Glutamatergic neuron (in vitro differentiated cells): ENCODE measurements at regions not wholly inside any gene's neighbourhood (a gene's known extent, or its start where the extent isn't known, plus 50 kb on each side); places are given as distances from the start of the nearest gene placed in this dataset.

Source experiments
- DNase-seq: peaks from one replicate; pipeline ENCODE4 v3.0.0; 2022
- H3K27ac Mint-ChIP-seq: one replicate; pipeline ENCODE4 v1.8.0; 2020; ENCODE audit warnings: mild to moderate bottlenecking, mixed read lengths, inconsistent platforms; ENCODE audit not compliant: unreplicated experiment
- H3K27me3 Mint-ChIP-seq: one replicate; pipeline ENCODE4 v1.8.0; 2020; ENCODE audit warnings: mild to moderate bottlenecking, moderate library complexity, mixed read lengths, inconsistent platforms; ENCODE audit not compliant: unreplicated experiment
- H3K36me3 Mint-ChIP-seq: one replicate; pipeline ENCODE4 v1.8.0; 2020; ENCODE audit warnings: mild to moderate bottlenecking, mixed read lengths, inconsistent platforms; ENCODE audit not compliant: unreplicated experiment
- H3K4me1 Mint-ChIP-seq: one replicate; pipeline ENCODE4 v1.8.0; 2020; ENCODE audit warnings: mild to moderate bottlenecking, low read depth, mixed read lengths, inconsistent platforms; ENCODE audit not compliant: unreplicated experiment
- H3K4me3 Mint-ChIP-seq: one replicate; pipeline ENCODE4 v1.8.0; 2020; ENCODE audit warnings: mild to moderate bottlenecking, mixed read lengths, inconsistent platforms; ENCODE audit not compliant: unreplicated experiment
- H3K9me3 Mint-ChIP-seq: one replicate; pipeline ENCODE4 v1.8.0; 2020; ENCODE audit warnings: mild to moderate bottlenecking, moderate library complexity, mixed read lengths, inconsistent platforms; ENCODE audit not compliant: unreplicated experiment
- TF ChIP-seq, protein P1 (sequence below): fragments of 200-600 bp; sonication (generic); IDR thresholded peaks from one replicate; pipeline ENCODE4 v1.5.0; 2021; ENCODE audit not compliant: partially characterized antibody, unreplicated experiment

DNA sequence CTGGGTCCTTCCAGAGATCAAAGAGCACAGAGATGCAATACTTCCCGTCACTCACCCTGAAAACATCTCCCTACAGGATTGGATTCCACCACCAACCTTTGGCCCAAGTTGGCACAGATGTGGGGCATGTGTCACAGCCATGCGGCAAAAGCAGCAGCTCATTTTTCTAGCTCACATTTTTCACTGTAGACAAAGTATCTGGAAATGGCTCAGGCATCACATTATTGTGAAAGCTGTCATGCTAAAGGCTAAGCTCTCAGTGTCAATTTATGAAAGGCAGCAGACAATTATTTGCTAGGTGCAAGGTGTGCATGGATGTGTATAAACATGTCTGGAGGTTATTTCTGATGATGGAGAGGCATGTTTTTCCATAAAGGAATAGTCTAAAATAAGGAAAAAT is 213.3 kb upstream of the PRNP start:
- Mint-ChIP-seq H3K27me3 (peaks cover 2% of the 10 kb centered on the region), H3K4me1 (no peaks in the 10 kb centered on the region), H3K27ac (no peak overlapping the region), H3K36me3 (no peaks in the 10 kb centered on the region), H3K9me3 (no peaks in the 10 kb centered on the region), H3K4me3 (no peak overlapping the region)
- DNase-seq: no peak
- TF ChIP-seq, protein P1, sequence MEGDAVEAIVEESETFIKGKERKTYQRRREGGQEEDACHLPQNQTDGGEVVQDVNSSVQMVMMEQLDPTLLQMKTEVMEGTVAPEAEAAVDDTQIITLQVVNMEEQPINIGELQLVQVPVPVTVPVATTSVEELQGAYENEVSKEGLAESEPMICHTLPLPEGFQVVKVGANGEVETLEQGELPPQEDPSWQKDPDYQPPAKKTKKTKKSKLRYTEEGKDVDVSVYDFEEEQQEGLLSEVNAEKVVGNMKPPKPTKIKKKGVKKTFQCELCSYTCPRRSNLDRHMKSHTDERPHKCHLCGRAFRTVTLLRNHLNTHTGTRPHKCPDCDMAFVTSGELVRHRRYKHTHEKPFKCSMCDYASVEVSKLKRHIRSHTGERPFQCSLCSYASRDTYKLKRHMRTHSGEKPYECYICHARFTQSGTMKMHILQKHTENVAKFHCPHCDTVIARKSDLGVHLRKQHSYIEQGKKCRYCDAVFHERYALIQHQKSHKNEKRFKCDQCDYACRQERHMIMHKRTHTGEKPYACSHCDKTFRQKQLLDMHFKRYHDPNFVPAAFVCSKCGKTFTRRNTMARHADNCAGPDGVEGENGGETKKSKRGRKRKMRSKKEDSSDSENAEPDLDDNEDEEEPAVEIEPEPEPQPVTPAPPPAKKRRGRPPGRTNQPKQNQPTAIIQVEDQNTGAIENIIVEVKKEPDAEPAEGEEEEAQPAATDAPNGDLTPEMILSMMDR: no peak

DNA sequence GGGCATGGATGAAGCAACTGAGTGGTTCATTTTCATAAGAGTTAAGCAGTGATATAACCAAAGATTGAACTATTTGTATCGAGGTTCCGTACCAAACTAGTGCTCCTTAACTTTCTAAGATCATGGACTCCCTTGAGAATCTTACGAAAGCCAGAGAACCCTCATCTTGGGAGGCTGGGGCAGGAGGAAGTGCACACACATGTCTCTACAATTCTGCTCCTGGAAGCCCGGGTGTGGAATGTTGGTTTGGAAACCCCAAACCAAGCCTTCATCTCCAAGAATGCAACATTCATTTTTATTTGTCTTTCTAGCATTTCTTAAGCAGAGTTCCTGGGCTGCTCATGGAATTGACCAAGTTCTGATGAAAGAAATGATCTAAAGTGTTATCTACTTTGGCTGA is 215.0 kb upstream of the PRNP start:
- Mint-ChIP-seq H3K27ac (no peak overlapping the region), H3K36me3 (no peaks in the 10 kb centered on the region), H3K4me1 (no peaks in the 10 kb centered on the region), H3K27me3 (peaks cover 2% of the 10 kb centered on the region), H3K9me3 (no peaks in the 10 kb centered on the region), H3K4me3 (no peak overlapping the region)
- DNase-seq: no peak
- TF ChIP-seq, protein P1: no peak

DNA sequence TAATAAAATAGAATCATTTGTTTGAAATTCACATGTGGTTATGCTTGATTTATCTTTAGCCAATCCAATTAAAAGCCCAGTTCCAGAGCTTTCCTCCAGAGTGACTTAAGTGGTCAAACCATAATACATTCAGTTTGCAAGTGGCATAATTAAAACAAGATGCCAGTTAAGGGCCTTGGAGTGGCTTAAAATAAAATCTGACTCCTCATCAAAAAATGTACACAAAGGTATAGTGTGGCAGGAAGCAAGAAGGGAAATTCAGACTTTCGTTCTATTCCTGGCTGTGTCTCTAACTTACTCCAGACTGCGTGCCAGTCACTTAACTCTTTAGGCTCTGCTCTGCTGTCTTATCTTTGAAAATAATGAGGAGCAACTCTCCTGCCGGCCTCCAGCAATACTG is 215.9 kb upstream of the PRNP start:
- no peaks in the 10 kb centered on the region for H3K36me3 Mint-ChIP-seq

DNA sequence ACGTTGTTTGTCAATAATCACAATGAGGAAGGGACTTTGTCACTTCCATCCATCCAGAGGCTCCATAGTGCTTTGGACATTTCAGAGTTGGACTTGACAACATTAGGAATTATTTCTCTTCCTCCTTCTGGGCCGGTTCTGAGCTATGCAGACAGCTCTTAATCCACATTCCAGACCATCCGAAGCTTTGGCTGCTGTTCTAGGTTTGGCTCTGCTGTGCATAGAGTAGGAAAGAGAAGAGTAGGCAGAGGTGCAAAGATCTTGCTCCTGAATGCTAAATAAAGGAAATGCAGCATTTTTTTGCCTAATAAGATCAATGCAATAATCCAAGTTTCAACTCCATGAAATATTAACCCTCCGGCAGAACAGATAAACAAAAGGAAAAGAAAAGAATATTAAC is 216.3 kb upstream of the PRNP start:
- Mint-ChIP-seq H3K4me3 (no peak overlapping the region), H3K36me3 (no peaks in the 10 kb centered on the region), H3K27me3 (peaks cover 2% of the 10 kb centered on the region), H3K9me3 (no peaks in the 10 kb centered on the region), H3K27ac (no peak overlapping the region), H3K4me1 (no peaks in the 10 kb centered on the region)
- TF ChIP-seq, protein P1: no peak
- no peak for DNase-seq

More for the DNA sequence above, 215.9 kb upstream of the PRNP start:
- no peak overlapping the region for H3K4me3 Mint-ChIP-seq
- H3K27me3 Mint-ChIP-seq: peaks cover 2% of the 10 kb centered on the region
- H3K4me1 Mint-ChIP-seq: no peaks in the 10 kb centered on the region
- H3K27ac Mint-ChIP-seq: no peak overlapping the region
- no peaks in the 10 kb centered on the region for H3K9me3 Mint-ChIP-seq
- no peak for DNase-seq
- TF ChIP-seq, protein P1: no peak

DNA sequence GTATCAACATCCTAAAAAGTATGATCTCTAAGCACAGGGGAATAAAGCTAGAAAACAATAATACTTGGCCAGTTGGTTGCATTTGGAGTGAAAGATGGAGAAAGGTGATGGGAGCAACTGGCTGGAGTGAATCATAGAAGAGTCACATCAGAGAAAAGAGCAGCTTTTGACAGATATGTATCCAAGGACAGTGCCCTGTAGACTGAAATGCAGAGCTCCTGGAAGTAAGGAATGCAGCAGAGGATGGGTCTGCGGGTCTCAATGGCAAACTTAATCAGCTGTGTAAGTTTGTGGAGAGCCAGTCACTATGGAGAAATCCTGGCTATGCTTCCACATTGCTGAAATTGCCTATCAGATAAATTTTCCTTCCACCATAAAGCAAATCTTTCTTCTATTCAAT is 218.1 kb upstream of the PRNP start:
- peaks cover 2% of the 10 kb centered on the region for H3K27me3 Mint-ChIP-seq
- H3K4me1 Mint-ChIP-seq: no peaks in the 10 kb centered on the region
- no peak overlapping the region for H3K4me3 Mint-ChIP-seq

More for the DNA sequence above, 218.1 kb upstream of the PRNP start:
- Mint-ChIP-seq H3K36me3 (no peaks in the 10 kb centered on the region), H3K27ac (no peak overlapping the region), H3K9me3 (no peaks in the 10 kb centered on the region)
- no peak for DNase-seq
- TF ChIP-seq, protein P1: no peak
